HG03060 (cell line): ENCODE measurements at regions not wholly inside any gene's neighbourhood (a gene's known extent, or its start where the extent isn't known, plus 50 kb on each side); places are given as distances from the start of the nearest gene placed in this dataset.

Experiments used
- ATAC-seq: cut with Tn5 transposase; IDR thresholded peaks from one replicate; pipeline ENCODE4 v1.9.1; 2021; ENCODE audit warnings: low read depth, moderate number of reproducible peaks; ENCODE audit not compliant: unreplicated experiment

GRCh38 chr1:229207916-229208315, 63.0 kb upstream of the RAB4A start:
- no peak for ATAC-seq

- ATAC-seq: no peak
These were observed 62.4 kb upstream of the RAB4A start for GRCh38 chr1:229208481-229208880.

GRCh38 chr1:229209386-229209785, 61.5 kb upstream of the RAB4A start:
- no peak for ATAC-seq

- no peak for ATAC-seq
These were observed 61.1 kb upstream of the RAB4A start for GRCh38 chr1:229209816-229210215.

- no peak for ATAC-seq
These were observed 60.1 kb upstream of the RAB4A start for GRCh38 chr1:229210844-229211243.

- ATAC-seq: no peak
These were observed 57.1 kb upstream of the RAB4A start for GRCh38 chr1:229213797-229214196.

GRCh38 chr1:229217716-229218115, 53.2 kb upstream of the RAB4A start:
- ATAC-seq: no peak

GRCh38 chr1:229218612-229219025, 52.3 kb upstream of the RAB4A start:
- no peak for ATAC-seq

- ATAC-seq: no peak
These were observed 50.6 kb upstream of the RAB4A start for GRCh38 chr1:229220163-229220846.

- no peak for ATAC-seq
These were observed 49.5 kb upstream of the RAB4A start for GRCh38 chr1:229221106-229222019.
